Cardiac fibroblast (primary cell): ENCODE measurements at regions not wholly inside any gene's neighbourhood (a gene's known extent, or its start where the extent isn't known, plus 50 kb on each side); places are given as distances from the start of the nearest gene placed in this dataset.

ENCODE experiments used
- DNase-seq, 2 donors: peaks; one replicate each; pipeline versions ENCODE4 v3.0.0 to v3.0.0-alpha.2; 2010; ENCODE audit warnings: low read depth in 2 of 2
- H3K4me3 ChIP-seq, 2 donors: replicated peaks in 1 of 2; 1 replicate in 1 of 2; 2 replicates in 1 of 2; pipeline ENCODE4 v1.5.1; 2011; ENCODE audit warnings: low read depth in 2 of 2, low read length in 2 of 2, mild to moderate bottlenecking in 2 of 2, moderate library complexity in 1 of 2
- CTCF ChIP-seq: IDR thresholded peaks from one replicate; pipeline ENCODE4 v1.5.1; 2011; ENCODE audit warnings: low read depth, mild to moderate bottlenecking, low read length, inconsistent platforms

DNA sequence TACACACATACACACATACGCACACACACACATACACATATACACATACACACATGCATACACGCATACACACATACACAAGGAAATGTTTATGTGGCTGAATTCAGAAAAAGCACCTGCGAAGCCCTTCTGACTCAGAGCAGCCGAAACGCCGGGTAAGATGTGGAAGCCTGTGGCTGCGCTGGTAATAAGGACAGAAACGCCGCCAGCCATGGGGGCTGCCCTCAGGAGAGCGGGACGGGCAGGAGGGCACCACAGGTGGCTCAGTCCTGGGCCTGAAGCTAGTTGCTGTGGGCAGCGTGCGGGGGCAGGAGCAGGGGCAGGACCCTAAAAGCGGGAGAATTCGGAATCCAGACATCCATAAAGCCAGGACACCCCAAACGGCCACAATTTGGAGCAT lies 378.3 kb downstream of the BRD1 start:
- DNase-seq, result no peak
- no peak for TF ChIP-seq CTCF
- no peak overlapping the region for H3K4me3 ChIP-seq

- DNase-seq, result no peak
- H3K4me3 ChIP-seq, result no peak overlapping the region
- TF ChIP-seq CTCF, result no peak
These were observed 379.1 kb downstream of the BRD1 start for GRCh38 chr22:49448526-49448925.

DNA sequence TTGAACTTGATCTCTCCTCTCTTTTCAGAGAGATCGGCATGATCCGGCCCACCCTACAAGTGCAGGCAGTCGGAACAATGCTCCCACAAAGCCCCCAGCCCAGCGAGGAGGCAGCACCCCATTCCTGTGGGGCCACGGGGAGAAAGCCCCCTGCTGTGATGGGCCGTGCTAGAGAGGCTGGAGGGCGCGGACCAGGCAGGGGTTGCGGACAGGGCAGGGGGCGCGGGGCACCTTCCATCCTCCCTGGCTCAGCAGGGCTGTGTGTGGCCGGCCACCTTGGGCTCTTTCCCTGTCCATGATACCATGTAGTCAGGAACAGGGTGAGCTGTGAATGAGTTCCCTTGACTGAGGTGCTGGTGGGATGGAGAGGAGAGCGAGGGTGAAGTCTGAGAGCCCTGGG lies 379.8 kb downstream of the BRD1 start:
- TF ChIP-seq CTCF, result no peak
- no peak overlapping the region for H3K4me3 ChIP-seq
- no peak for DNase-seq

- DNase-seq, result no peak
- H3K4me3 ChIP-seq, result no peak overlapping the region
- no peak for TF ChIP-seq CTCF
These were observed 380.6 kb downstream of the BRD1 start for GRCh38 chr22:49446759-49447710.

- no peak overlapping the region for H3K4me3 ChIP-seq
- DNase-seq, result no peak
- TF ChIP-seq CTCF, result no peak
These were observed 381.4 kb downstream of the BRD1 start for GRCh38 chr22:49446145-49446758.

DNA sequence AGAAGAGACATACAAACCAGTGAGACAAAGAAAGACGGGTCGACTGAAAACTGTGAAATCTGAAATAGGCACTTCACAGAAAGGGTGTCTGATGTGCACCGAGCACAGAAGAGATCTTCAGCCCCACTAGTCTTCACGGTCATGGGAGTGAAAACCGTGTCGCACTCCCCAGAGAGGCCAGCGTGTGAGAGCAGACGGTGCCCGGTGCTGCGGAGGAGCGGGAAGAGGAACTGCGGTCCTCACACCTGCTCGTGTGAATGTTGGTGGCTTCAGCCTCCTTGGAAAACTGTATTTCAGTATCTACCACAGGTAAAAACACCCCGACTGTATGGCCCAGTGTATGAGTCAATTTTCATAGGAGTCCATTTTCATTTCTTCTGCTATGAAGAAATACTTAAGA lies 382.9 kb downstream of the BRD1 start:
- DNase-seq, result no peak
- no peak for TF ChIP-seq CTCF
- no peak overlapping the region for H3K4me3 ChIP-seq
